ENCODE measurements at regions not wholly inside any gene's neighbourhood (a gene's known extent, or its start where the extent isn't known, plus 50 kb on each side); places are given as distances from the start of the nearest gene placed in this dataset.
A peak's percentile ranks its signal among the peaks of the same experiment; 100 is the strongest.

GRCh38 chr22:48805516-48805915 is 1022.2 kb downstream of the BRD1 start:
- peaks cover 0 to 60% (median 0%) of the 10 kb centered on the region in 3 donors for H3K27me3 ChIP-seq
- intact Hi-C loops (cut with DNase I; ENCODE audit: low total_unique reads): loop anchor here (10.0 kb wide), 1 partner anchor 59 kb away; no protein-coding TSS in a partner anchor
- no peaks in the 10 kb centered on the region for H3K9me3 ChIP-seq
- WGBS, 5 donors: 76 to 87% (median 85%) methylated on average over 10 of the region's 10 CpGs
- TF ChIP-seq POLR2A (IDR thresholded peaks at IDR 0.05) (no peak), EP300 (IDR thresholded peaks at IDR 0.05) (no peak), CTCF (IDR thresholded peaks at IDR 0.05) (no peak), POLR2AphosphoS5 (IDR thresholded peaks at IDR 0.05) (no peak)
- H3K4me3 ChIP-seq: no peak overlapping the region
- no peaks in the 10 kb centered on the region for H3K36me3 ChIP-seq
- DNase-seq: no peak
- no peak overlapping the region for H3K27ac ChIP-seq
- no peaks in the 10 kb centered on the region for H3K4me1 ChIP-seq

DNA sequence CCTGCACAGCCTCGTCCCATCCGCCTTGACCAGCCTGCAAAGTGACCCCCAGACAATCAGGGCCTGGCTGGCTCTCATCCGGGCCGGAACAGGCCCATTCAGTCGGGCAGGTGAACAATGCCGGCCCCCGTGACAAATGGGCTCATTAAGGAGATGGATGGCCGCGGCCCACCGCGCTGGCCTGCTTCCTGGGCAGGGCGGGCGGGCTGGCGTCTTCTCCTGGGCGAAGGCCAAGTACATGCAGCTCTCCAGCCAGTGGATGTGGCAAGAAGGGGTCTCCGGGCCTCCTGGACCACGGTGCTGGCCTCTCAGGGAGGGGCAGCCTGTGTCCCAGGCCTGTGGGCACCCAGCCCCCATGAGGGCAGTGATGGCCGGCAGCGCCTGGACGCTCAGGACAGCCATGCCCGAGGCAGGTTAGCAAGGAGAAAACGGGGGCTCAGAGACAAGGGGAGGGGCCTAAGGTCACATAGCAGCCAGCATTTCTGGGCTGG is 1022.8 kb downstream of the BRD1 start:
- H3K9me3 ChIP-seq: no peaks in the 10 kb centered on the region
- WGBS, 5 donors: 53 to 73% (median 64%) methylated on average over 13 to 22 of the region's 22 CpGs
- no peaks in the 10 kb centered on the region for H3K4me1 ChIP-seq
- no peak overlapping the region for H3K27ac ChIP-seq
- H3K36me3 ChIP-seq: no peaks in the 10 kb centered on the region
- peaks cover 0 to 63% (median 0%) of the 10 kb centered on the region in 3 donors for H3K27me3 ChIP-seq
- intact Hi-C loops (cut with DNase I; ENCODE audit: low total_unique reads): loop anchor here (10.0 kb wide), 1 partner anchor 60 kb away; no protein-coding TSS in a partner anchor
- H3K4me3 ChIP-seq: no peak overlapping the region
- TF ChIP-seq POLR2AphosphoS5 (IDR thresholded peaks at IDR 0.05): no peak
- TF ChIP-seq CTCF (IDR thresholded peaks at IDR 0.05): no peak
- no peak for TF ChIP-seq EP300 (IDR thresholded peaks at IDR 0.05)
- TF ChIP-seq POLR2A (IDR thresholded peaks at IDR 0.05): no peak
- DNase-seq: peak in 1 of 2 donors; percentile 51

- 78 to 88% (median 85%) methylated on average over 19 to 25 of the region's 25 CpGs for WGBS, 5 donors
- no peak for DNase-seq
- no peak overlapping the region for H3K4me3 ChIP-seq
- H3K27ac ChIP-seq: no peak overlapping the region
- intact Hi-C loops (cut with DNase I; ENCODE audit: low total_unique reads): loop anchor here (10.0 kb wide), 1 partner anchor 61 kb away; no protein-coding TSS in a partner anchor
- no peaks in the 10 kb centered on the region for H3K9me3 ChIP-seq
- no peaks in the 10 kb centered on the region for H3K36me3 ChIP-seq
- TF ChIP-seq EP300 (IDR thresholded peaks at IDR 0.05) (no peak), POLR2AphosphoS5 (IDR thresholded peaks at IDR 0.05) (no peak)
- peaks cover 0 to 67% (median 0%) of the 10 kb centered on the region in 3 donors for H3K27me3 ChIP-seq
- H3K4me1 ChIP-seq: no peaks in the 10 kb centered on the region
These were observed 1023.5 kb downstream of the BRD1 start for GRCh38 chr22:48803948-48804810.

DNA sequence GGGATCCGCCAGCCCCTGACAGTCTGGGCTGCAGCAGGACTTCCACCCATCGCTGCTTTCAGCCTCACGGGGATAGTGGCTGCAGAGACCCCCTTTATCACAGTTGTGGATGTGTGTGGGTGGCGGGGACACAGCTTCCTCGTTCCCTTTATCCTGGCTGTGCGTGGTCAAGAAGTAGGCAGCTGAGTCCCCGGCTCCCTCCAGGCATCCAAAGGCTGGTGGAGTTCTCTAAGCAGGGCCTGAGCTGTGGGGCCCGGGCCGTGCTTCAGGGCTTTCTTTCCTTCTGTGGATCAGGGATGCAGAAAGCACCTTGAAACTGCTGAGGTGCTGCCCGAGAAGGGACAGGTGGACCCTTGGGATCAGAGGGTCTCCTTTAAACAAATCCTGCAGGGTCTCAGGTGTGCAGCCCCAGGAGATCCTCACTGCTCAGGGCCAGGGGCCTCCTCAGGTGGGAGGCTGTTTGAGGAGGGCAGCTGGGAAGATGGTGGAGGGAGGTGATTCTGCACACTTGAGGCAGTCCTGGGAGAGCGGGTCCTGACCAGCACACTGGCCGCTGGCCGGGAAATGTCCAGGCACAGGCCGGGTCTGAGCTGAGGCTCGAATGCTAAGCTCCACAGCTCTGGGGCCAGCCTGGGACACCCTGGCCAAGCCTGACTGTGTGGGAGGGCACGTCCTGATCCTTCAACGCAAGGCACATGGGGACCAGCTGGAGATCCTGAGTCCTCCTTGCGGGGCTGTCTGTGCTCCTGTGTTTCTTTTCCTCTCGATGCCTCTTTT is 1024.3 kb downstream of the BRD1 start:
- Histone ChIP-seq H3K9me3 (no peaks in the 10 kb centered on the region), H3K4me1 (no peaks in the 10 kb centered on the region), H3K4me3 (no peak overlapping the region), H3K27ac (no peak overlapping the region), H3K36me3 (no peaks in the 10 kb centered on the region), H3K27me3 (peaks cover 0 to 68% (median 0%) of the 10 kb centered on the region in 3 donors)
- WGBS, 5 donors: 66 to 72% (median 72%) methylated on average over 15 to 19 of the region's 19 CpGs
- intact Hi-C loops (cut with DNase I; ENCODE audit: low total_unique reads): loop anchor here (10.0 kb wide), 1 partner anchor 61 kb away; no protein-coding TSS in a partner anchor
- no peak for DNase-seq
- TF ChIP-seq CTCF (IDR thresholded peaks at IDR 0.05) (no peak), POLR2AphosphoS5 (IDR thresholded peaks at IDR 0.05) (no peak), POLR2A (IDR thresholded peaks at IDR 0.05) (no peak), EP300 (IDR thresholded peaks at IDR 0.05) (no peak)
